ENCODE measurements at regions not wholly inside any gene's neighbourhood (a gene's known extent, or its start where the extent isn't known, plus 50 kb on each side); places are given as distances from the start of the nearest gene placed in this dataset.
"Not testable (repeated sequence)": the region's sequence is repeated elsewhere in the genome, so short reads cannot be mapped to it uniquely, and the experiment has no call there.

DNA sequence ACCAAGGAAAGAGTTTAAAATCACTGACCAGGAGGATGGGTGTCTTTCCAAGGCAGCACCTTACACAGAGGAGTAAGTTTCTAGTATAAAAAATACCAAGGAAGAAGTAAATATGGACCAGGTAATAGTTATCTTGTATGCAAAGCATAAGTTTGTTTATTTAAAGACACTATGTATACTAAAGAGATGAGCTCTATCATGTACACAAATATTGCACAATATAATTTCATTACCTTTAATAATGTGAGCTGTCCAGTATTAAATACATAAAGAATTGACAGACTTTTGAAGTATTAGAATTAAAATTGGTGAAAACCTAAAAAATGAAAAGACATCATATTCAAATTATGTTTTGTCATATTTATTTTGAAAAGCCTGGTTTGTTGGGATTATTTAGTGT, 322.0 kb upstream of the MIR17HG start:
- no peak for DNase-seq

DNA sequence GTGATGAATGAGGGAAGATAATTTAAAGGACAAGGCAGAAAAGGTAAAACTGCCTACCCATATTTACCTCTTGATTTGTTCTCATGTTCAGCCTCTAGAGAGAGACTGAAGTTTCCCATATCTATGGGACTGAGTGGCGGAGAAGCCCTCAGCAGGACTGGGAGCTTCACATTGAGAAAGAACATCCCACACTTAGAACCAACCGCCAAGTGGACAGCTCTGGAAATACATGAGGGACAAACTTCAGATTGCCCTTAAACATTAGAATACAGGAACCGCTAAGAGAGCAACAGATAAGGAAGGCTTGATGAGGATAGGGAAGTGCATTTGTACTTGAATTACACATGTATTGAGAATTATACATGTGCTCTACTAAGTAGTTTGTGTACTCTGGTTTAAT, 316.0 kb upstream of the MIR17HG start:
- DNase-seq: no peak

DNA sequence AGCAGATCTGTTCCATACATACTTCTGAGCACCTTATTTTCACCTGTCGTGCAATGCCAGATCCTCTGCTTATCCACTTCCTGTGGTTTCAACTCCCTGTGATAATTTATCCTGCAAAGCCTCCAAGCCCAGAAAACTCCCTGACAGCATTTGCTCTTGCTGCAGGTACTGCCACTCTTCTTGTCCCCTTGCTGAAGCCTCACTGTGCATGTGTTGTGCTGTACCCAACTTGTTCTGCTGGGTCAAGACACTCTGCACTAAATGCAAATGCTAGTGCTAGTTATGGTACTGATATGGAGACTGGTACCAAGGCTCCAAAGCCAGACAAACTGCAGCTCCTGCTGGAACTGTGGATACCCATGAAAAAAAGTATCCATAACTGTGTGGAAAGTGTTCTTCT, 315.4 kb upstream of the MIR17HG start:
- no peak for DNase-seq

DNA sequence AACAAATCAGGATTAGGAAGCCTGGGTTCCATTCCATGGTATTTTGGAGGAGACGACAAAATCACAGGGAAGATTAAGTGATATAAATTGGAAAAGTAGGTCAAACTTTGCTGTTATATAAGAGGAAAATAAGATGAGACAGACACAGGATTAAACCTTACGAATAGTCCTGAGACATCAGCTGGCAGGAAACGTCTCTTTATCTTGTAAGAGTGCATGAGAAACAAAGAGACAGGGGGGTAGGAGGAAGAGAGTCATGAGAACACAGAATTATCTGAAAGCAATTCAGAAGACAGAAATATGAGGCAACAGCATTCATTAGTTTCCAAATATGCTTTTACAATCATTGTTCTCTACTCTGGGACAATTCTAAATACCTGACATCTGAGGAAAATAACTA, 310.6 kb upstream of the MIR17HG start:
- DNase-seq: no peak

DNA sequence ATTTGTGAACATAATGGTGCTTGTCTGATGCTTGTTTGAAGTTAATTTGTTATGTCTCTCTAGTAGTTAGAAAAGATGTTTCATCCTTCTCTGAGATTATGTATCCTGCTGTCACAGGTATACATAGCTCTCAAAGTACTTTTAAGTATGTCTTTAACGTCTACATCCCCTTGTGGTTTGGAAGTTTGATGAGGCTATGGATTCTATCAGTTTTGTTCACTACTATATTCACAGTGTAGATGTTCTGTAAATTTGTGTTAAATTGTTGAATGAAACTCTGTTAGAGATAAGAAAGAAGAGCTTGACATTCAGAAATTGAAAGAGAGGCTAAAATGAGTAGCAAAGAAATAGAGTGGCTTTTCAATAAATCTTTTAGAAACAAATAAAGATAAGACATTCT, 304.6 kb upstream of the MIR17HG start:
- no peak for DNase-seq

DNA sequence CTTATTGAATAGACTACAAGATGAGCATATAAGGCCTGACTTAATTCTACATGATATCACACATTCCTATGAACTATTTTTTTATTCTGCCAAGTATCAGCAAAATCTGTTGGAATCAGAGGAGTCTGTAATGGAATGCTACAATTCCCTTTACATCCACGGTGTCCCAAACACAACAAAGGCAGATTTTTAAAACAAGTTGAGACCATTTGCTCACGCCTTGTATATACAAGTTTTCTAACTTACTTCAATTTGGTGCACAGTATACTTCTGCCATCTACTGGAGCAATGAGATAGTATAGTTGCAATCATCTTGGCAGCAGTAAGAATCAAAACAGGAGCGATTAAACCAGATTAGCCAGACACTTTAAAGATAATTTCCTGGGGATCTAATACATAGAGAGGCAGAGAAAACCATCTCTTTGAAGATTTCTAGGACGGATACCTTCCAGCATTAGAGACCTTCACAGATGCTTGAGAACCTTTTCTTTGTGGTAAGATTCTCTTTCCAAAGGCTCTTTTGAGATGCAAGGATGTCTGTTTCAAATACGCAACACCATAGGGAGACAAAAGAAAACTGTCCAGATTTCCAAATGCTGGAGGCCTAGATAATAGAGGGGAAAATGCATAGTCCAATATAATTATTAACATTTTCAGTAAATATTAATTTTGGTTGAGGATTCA, 302.0 kb upstream of the MIR17HG start:
- no peak for DNase-seq

DNA sequence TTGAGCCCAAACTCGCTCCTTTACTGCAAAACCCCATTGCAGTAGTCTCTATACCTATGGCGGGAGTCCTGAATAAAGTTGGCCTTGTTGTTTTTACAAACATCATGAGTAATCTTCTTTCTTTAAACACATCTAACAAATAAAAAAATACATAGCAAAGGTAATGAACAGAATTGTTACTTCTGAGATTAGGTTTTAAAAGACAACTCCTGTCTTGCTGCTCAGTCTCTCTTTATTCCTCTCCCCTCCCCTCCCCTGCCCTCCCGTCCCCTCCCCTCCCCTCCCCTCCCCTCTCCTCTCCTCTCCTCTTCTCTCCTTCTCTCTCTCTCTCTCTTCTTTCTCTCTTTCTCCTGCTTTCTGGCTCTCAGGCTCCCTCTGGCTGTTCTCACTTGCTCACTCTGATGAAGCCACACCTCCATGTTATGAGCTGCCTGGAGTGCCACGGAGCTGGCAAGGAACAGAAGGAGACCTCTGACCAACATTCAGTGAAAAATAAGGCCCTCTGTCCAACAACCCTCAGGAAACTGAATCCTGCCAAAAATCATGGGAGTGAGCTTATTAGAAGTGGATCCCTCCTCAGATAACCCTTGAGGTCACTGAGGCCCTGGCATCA, 300.7 kb upstream of the MIR17HG start:
- DNase-seq: no peak

DNA sequence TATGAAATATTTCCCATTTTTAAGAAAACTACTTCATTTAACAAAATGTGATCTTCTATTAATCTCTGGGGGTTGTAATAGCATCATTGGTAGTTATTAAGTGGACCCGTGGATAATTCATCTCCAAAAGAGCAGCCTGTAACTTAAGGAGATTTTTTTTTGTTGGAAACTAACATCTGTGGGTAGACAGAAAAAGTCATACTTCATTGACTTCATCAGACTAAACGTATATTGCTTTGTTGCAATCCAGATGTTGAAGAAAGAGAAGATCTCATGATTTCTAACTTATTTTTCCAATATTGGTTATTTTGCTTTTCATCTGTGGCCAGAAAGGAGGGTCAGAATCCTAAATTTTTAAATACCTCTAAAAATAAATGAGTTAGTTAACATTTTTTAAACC, 296.5 kb upstream of the MIR17HG start:
- DNase-seq: no peak

DNA sequence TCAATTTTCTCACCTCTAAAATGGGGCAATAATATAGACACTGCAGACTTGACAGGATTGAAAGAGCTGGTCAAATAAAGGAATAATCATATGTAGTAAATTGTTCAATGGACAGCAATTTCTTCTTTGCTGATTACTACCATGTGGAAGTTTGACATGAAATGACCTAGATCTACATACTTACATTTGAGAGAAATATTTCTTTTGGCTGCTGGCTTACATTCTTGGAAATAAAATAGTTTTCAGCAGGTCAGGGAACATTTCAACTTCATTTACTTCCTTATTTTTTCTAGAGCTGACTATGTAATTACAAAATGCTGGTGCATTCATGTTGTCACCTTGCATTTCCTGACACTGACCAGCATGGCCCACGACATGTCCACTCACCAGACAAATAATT, 294.6 kb upstream of the MIR17HG start:
- DNase-seq: no peak

DNA sequence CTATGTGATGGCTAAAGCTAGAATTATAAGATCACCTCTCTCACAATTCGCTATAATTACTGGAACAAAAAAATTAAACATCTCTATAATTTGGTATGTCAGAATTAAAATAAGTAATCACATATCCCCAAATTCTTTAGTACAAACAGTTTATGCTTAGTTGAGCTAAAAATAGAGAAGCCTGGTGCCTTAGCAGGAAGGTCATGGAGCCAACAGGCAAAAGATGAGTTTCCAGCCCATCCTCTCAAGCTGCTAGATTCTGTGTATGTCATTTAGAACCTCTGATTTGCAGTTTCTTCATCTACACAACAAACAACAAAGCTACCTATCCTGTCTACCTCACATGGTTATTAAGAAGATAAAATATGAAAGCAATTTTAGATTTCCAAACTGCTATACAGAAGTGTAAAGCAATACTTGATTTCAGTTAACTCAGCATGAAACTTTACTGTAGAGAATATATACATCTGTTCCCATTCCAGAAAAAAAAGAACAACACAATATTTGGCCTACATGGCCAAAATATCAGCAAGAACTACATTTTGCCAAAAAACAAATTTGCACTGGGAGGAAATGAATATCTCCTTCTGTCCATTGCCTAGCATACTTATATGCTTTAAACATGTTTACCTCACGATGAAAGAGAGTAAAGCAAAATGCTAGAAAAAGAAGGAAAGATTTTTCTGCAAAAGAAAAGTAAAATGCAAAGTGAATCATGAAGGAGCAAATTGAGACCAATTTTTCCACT, 294.0 kb upstream of the MIR17HG start:
- no peak for DNase-seq

DNA sequence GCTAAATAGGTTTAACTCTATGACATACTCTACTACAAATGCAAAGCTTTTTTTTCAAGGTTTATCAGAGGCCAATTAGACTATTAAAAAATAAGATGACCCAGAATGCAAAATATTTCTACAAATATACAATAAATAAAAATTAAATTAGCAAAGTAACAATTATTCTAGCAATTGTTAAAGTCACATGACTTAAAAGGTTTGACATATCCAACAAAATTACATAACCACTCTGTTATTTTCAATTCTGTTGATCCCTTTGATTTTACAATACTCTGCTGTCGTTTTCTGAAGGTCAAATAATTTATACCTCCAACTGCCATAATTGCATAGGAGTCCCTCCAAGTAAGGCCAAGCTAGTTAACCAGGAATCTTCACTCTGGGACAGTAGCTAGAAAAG, 292.6 kb upstream of the MIR17HG start:
- no peak for DNase-seq

DNA sequence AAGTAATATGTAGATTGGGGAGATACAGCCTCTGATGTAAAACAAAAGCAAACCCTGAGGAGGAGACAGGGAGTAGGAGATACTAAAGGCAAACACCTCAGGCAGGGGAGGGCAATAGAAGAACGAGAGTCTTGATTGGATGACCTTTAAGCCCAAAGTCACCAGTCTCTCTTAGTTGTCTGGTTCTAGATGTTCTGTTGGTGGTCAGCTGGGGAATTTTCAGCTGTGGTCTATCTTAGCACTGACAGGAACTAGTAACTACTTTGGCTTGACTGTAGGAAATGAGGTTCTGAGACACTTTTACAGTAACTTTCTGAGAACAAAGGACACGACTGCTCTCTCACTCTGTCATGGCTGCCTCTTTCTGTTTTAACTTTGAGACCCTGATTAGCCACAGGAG, 290.7 kb upstream of the MIR17HG start:
- DNase-seq: no peak

DNA sequence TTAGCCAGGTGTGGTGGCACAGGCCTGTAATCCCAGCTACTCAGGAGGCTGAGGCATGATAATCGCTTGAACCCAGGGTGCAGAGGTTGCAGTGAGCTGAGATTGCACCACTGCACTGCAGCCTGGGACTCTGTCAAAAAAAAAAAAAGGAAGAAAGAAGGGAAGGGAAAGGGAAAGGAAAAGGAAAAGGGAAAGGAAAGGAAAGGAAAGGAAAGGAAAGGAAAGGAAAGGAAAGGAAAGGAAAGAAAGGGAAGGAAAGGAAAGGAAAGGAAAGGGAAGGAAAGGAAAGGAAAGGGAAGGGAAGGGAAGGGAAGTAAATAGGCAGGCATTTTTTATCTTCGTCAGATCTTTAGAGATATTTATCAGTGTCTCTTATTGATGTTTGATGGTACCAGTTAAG, 290.0 kb upstream of the MIR17HG start:
- not testable (repeated sequence) for DNase-seq

DNA sequence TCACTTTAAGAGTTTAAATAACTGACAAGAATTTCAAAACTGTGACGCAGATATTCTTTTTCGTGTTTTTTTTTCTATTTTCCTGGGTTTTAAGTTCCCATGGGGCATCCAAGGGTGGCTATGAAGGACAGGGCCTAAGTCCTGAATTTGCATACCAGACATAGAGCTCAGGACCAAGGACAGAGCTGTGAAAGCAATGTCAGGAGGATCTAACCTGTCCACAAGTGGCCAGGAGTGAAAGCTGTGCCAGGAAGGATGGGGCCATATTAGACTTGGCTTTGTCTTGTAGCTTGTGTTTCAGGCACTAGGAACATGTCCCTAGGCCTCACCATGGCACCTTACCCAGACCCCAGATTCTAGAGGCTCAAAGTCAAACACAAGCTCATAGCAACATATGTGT, 289.4 kb upstream of the MIR17HG start:
- no peak for DNase-seq

DNA sequence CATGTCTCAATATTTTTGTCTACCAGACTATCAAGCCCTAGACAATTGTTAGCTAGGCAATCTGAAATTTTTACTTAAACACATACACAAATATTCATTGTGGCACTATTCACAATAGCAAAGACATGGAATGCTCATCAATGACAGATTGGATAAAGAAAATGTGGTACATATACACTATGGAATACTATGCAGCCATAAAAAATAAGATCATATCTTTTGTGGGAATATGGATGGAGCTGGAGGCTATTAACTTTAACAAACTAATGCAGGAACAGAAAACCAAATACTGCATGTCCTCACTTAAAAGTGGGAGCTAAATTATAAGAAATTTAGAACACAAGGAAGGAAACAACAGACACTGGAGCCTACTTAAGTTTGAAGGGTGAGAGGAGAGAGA, 288.6 kb upstream of the MIR17HG start:
- no peak for DNase-seq

DNA sequence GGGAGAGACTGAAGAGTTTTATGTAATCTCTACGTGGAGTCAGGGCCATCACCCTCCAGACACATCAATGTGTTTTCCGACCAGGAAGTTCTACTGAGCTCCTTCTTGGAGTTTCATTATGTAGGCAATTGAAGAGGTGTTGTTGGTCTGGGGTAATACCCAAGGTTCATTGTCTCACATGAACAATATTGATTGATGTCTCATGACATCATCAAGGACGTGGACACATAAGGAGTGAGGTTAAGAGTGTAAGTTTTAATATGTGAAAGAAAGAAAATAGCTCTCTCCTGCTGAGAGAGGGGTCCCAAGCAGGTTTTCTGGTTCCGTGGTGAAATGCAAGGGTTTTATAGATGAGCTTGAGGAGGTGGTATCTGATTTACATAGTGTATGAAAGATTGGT, 280.7 kb upstream of the MIR17HG start:
- no peak for DNase-seq

DNA sequence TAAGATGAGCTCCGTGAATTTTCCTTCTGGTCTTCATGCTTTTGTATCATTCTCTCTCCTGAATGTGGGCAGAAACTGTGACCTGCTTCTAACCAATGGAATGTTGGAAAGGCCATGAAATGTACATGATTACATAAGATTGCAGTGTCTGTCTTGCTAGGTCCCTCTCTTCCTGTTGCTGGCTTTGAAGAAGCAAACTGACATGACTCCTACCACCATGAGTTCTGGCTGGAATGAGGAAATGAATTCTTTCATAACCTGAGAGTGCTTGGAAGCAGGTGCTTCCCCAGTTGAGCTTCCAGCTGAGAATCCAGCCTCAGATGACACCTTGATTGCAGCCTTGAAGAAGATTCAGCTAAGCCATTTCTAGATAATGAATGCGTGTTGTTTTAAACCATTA, 275.0 kb upstream of the MIR17HG start:
- DNase-seq: no peak

DNA sequence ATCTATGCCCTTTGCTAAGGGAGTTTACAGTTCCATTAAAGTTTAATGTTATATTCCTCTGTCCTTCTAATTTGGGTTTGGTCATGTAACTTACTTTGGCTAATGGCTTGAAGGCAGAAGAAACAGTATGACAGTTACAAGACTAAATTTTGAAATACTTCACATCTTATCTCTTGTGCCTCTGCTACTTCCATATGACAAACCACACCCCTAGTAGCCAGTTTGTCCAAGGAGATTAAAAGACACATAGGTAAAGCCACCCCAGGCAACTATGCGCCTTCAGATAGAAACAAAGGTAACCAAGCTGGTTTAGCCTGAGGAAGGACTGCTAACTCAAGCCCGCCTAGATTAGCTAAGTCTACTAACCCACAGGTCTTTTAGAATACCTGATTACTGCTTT, 273.4 kb upstream of the MIR17HG start:
- no peak for DNase-seq

DNA sequence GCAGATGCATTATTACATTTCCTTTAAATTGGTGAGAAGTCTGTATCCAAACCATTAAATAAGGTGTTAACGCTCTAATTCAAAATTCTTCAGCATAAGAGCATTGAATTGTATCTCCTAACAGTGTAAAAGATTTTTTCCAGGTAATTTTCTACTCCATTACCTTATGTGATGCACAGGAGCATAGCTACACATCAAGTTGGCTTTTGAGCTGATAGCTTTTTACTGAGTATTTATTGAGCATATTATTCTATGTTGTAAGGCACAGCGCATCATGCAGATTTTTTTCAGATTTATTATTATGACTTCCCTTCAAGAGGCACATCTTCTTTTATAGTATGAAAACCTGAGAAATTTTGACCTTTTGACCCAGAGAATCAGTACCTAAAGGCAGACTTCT, 270.7 kb upstream of the MIR17HG start:
- no peak for DNase-seq

DNA sequence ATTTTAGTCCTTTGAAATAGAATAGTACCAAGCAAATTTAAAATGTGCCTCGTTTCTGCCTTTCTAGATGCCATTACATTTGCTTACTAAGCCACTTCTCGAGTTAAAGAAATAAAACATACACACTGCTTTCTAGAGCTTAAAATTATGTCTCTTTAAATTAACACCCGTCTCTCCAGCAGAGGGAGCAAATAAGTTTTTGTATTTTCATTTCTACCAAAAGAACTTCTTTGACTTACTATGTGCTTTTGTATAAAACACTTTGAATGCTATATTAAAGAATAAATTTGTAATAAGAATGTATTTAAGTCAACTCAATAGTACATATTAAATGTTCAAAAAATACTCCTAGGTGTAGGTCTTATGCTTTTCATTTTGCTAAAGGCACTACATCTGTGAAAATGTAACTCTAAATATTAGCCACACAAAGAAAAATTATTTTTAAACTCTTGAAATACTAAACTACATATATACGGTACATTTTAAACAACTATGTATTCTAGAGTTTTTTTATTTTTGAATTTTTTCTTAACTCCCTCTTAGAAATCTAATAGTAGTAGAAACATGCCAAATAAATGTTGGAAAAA, 269.3 kb upstream of the MIR17HG start:
- no peak for DNase-seq

DNA sequence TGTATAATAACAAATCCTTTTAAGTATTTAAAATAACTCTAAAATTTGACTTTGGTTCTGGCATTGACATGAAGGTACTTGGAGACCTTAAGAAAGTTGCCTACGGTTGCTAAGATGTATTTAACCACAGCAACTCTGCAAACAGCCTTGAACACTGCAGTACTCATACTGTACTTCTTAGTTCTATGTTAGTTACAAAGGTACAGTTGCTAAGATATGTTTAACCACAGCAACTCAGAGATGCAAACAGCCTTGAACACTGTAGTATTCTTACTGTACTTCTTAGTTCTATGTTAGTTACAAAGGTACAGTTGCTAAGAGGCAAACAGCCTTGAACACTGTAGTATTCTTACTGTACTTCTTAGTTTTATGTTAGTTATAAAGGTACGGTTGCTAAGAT, 268.3 kb upstream of the MIR17HG start:
- DNase-seq: no peak

DNA sequence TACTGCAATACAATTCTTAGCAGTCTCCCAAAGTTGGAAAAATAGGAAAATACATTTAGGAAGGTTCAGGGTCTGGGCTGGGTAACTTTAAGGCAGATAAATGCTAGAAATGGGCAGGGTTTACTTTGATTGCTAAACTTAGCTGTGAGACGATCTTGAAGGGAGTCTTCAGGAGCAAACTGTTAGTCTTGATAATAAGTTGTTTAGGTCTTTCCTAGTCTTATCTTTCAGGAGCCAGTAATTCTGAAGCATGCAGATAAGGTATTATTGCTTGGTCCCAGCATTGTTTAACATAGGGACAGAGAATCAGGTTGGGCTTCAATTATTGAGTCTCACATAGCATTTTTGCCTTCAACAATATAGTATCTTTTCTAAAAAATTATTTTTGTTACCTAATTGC, 262.4 kb upstream of the MIR17HG start:
- no peak for DNase-seq

DNA sequence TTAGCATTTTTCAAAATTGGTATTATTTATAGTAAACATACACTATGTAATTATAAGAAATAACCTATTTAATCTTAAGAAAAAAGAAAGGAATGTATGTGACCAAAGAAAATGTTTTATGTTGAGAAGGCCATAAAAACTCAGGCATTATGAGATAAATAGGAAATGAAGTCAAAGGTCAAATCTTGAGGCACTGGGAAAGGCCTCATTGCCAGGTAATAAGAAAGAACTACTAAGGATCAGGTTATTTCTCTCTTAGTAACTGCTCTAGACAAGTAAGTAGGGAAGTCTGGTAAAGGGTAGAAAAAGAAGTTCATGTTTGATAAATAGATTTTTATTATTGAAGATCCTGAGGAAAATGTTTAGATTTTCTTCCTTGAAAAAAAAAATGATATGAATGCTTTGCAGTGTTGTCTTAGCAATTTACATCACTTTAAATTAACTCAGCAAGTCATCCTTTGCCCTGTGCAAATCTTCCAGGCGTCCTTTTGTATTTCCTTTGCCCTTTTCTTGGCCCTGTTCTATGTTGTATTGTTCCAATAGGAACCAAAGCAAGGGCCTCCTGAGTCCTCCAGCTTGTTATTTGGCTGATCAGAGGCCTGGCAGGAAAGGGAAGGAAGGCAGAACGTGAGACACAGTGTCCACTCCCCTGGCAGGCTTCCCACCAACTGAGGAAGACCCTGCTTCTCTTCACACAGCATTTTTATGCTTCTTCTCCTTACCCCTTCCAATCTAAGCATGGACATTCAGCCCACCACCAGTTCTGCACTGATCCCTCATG, 260.4 kb upstream of the MIR17HG start:
- no peak for DNase-seq

Measured in activated CD4-positive, alpha-beta T cell treated with anti-CD3 and anti-CD28 coated beads for 48 hours (primary cell).